Ramos (cell line): ENCODE measurements at regions not wholly inside any gene's neighbourhood (a gene's known extent, or its start where the extent isn't known, plus 50 kb on each side); places are given as distances from the start of the nearest gene placed in this dataset.
"Not testable (repeated sequence)": the region's sequence is repeated elsewhere in the genome, so short reads cannot be mapped to it uniquely, and the experiment has no call there.

ENCODE experiments used
- in situ Hi-C: fragments of 300-500 bp; cut with MboI; formaldehyde crosslinking; loops from one replicate; pipeline ENCODE4 v1.14.3; 2022; ENCODE audit warnings: low sequenced_read_pairs; ENCODE audit not compliant: unreplicated experiment

- in situ Hi-C loops = no loop called here
Observed at GRCh38 chr1:30185809-30186208, 537.6 kb downstream of the MATN1 start.

DNA sequence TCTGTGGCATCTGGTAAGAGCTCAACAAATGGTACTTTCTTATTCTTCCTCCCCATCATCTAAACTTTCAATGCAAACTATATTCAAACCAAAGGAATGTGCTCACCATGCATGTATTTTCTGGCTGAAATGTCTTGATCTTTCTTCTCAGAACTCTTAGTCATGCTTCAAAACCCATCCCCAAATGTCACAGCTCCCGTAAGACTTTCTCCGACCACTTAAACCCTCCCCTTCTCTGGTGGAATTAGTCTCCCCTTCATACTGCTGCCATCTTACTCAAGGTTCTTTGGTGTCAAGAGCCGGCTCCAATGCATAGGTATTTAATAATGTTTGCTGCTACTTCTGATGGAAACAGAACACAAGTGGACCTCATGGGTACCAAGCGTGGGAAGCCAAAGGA is 538.1 kb downstream of the MATN1 start:
- in situ Hi-C loops = no loop called here

DNA sequence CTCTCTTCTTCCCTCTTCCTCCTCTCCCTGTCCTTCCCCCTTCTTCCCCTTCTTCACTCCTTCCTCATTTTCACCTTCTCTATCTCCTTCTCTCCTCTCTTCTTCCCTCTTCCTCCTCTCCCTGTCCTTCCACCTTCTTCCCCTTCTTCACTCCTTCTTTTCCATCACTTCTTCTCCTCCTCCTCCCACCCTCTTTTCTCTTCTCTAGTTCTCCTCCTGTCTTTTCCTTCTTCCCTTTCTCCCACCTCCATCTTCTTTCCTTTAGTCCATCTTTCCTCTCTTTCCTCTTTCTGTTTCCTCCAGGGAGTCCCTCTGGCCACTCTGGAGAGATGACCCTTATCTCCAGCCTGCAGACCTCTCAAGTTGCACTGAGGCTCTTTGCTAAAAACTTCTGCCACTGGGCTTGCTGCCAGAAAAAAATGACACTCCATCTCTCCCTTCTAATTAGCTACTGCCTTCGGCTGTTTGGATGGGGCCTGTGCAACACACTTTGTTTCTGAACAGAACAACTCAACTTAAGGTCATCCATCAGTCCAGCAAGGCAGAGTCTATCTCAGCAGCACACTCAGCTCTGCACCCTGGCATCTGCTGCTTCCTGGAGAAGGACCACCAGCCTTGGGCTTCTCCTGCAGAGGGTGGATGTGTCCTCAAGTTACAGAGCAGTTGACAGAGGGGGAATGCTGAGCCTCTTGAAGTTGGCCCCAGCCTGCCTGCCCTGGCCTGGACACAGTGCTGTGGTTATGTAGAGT is 538.8 kb downstream of the MATN1 start:
- in situ Hi-C loops = no loop called here

DNA sequence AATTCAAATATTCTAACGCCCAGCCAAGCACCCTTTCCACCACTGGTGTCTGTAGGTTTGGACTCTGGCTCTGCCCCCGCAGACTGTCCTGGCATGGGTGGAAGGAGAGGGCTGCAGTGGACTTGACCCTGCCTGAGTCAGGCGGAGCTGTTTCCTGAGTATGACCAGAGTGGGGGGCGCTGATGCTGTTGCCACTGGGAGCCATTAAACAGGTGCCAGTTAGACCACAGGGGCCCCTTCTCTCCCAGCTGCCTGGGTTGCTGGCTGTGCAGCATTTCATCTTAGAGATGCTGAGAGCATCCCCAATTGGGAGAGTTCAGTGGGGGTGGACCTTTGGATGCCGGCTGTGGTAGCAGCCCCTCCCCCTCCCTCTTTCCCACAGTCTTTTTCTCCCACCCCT is 539.5 kb downstream of the MATN1 start:
- in situ Hi-C loops = no loop called here

- in situ Hi-C loops = no loop called here
Observed at GRCh38 chr1:30183006-30183405, 540.4 kb downstream of the MATN1 start.

GRCh38 chr1:30179942-30180543 is 543.3 kb downstream of the MATN1 start:
- in situ Hi-C loops = no loop called here

DNA sequence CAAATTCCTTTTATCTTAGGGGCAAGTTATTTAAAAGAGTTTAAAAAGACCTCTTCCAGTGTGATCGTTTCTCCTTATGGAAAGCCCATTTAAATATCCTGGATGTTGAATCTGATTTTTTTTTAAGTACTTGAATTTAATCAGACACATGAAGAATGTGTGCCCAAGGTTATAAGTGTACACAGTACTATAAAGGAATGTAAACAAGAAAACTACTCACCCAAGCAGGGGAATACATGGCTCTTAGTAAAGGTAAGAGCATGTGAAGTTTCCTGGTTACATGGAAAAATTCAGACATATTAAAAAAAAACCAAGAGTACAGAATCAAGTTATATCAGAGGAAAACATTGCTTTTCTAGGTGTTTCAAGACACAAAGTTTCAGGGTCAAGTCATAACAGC is 546.9 kb downstream of the MATN1 start:
- in situ Hi-C loops = no loop called here

- in situ Hi-C loops = no loop called here
Observed at GRCh38 chr1:30174499-30174898, 548.9 kb downstream of the MATN1 start.

DNA sequence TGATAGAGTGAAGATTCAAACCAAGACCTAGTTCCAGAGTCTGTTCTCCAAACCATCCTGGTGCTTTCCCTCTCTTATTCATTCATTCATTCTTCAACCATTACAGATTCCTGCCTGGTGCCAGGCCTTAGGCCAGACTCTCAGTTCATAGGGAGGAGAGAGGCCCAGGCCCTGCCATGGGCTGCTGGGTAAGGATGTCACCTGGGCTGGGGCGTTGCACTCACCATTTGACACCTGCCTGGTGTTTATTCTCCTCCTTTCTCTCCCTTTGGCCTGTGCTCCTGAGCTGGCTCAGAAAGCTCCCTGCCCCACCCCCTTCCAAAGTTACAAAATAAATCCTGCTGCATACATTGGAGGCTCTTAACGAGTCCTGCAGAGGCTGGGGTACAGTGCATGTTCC is 549.8 kb downstream of the MATN1 start:
- in situ Hi-C loops = no loop called here

GRCh38 chr1:30172757-30173156 is 550.6 kb downstream of the MATN1 start:
- in situ Hi-C loops = no loop called here

DNA sequence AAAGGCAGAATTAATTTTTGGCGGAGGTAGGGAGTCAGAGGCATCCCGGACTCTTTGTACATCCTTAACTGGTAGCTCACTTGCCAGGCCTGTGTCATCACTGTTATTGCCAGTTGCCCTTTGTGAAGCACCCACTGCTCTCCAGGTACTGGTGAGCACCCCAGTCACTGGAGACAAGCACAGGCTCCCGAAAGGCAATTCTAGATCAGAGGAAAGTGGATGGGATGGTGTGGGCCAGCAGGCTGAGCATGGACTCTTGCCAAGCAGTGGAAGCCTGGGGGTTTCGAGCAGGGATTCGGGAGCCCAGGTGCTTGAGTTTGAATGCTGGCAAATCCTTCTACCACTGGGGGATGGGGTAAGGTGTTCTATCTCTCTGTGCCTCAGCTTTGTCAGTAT is 551.1 kb downstream of the MATN1 start:
- in situ Hi-C loops = no loop called here

DNA sequence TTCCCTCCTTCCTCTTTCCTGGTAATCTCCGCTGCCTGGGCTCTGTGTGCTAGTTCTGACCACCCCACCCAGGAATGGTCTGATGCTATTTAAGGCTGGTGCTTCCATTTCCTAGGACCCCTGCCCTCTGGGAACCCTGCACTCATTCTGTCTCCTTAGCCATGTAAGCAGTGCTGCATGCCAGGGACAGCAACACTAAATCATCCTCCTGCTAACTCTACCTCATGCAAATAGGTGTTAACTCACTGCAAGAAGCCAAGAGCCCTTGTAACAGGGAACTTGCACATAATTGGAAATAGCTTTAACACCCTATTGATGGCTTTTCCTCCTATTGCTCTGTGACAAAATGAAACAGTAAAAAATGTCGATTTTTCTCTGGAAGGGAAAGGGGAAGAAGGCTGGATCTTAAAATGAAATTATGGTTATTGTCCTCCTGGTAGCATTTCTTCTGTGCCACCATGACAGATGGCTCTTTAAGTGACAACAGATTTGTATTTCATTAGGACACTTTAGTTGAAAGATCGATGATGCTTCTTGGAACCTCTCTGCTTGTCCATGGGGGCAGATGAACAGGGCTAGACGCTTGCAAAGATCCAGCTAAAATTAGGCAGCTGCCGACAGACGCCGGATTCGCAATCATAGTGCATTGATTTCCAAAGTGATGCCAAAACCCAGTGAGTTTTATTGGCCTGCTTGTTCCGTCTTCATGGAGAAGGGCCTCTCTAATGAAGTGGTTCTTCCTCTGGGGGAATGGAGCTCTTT is 551.7 kb downstream of the MATN1 start:
- in situ Hi-C loops = no loop called here

DNA sequence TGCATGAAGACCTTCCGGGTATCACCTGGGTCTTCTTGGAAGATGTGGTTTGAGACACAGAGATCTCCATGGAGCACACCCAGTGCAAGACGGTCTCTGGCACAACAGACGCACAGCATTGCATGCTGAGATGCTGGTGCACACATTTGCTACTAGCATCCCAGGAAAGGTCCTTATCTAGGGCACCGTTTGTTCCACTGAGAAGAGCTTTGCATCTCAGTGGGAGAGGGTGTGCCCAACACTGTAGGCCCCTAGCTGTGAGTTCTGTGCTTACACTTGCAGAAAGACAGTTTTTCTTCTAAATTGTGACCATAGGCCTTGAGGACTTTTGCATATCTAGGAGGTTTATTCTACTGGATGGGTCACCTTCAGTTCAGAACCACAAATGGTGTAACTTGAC is 554.1 kb downstream of the MATN1 start:
- in situ Hi-C loops = no loop called here

GRCh38 chr1:30166174-30166573 is 557.2 kb downstream of the MATN1 start:
- in situ Hi-C loops = no loop called here

- in situ Hi-C loops = no loop called here
Observed at GRCh38 chr1:30165116-30165515, 558.3 kb downstream of the MATN1 start.

DNA sequence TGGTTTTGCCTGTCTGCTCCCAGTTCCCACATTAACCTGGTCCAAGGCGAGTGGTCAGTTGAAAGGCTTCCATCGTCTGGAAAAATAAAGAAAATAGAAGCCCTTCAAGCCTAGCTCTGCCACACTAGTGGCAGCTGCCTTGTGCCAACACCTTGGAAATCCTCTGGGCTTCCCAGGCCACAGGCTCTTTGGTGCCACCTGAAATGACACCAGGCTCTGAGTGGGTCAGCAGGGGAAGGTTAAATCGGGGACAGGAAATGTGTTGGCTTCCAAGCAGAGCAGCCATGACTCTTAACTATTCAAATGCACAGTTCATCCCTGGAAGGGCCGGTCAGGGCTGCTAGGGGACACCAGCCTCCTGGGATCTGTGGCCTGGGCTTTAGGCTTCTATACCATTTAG is 558.7 kb downstream of the MATN1 start:
- in situ Hi-C loops = no loop called here

DNA sequence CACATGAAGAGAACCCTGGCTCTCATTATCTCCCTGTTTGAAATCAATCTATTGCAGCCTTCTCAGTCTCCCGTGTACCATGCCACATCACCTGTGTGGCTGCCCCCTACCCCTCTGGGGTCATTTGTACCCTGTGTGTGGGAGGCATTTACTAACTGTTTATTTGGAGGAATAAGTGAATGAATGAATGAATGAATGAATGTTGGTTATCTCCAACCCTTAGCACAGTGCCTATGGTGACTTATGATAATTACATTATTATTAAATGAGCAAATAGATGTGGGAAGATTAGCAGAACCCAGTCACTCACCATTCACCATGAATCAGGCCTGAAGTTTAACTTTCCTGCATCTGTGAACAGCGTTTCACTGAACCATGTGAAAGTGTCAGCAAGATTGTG is 560.8 kb downstream of the MATN1 start:
- in situ Hi-C loops = no loop called here

- in situ Hi-C loops = no loop called here
Observed at GRCh38 chr1:30161953-30162352, 561.4 kb downstream of the MATN1 start.

DNA sequence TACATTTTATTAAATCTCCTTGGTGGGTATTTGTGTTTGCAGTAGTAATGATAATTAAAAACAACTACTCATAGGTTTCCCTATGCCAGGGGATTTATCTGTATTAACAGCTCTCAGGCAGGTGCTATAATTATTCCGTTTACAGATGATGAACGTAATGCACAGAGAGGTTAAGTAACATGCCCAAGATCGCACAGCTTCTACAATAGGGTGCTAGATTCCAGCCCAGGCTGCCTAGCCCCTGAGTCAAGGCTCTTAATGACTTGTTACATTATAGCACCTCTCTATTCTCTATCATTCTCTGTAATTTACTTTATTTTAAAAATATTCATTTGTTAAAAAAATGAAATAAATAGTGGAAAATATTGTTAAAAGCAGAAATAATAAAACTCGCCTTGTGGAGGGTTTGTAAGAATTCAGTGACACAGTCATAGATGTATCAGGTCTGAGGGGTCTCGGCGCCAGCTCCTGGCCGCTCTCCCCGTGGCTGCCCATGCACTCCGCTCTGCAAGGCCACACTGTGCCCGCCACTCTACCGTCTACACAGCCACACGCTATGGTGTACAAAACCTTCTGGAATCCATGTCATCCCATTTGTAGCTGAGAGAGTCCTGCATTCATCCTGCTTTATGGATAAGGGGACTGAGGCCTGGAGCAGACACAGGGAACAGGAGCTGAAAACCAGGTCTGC is 562.2 kb downstream of the MATN1 start:
- in situ Hi-C loops = no loop called here

- in situ Hi-C loops = no loop called here
Observed at GRCh38 chr1:30159015-30159414, 564.4 kb downstream of the MATN1 start.

DNA sequence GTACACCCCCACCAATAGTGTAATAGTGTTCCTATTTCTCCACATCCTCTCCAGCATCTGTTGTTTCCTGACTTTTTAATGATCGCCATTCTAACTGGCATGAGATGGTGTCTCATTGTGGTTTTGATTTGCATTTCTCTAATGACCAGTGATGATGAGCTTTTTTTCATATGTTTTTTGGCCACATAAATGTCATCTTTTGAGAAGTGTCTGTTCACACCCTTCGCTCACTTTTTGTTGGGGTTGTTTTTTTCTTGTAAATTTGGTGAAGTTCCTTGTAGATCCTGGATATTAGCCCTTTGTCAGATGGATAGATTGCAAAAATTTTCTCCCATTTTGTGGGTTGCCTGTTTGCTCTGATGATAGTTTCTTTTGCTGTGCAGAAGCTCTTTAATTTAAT is 567.7 kb downstream of the MATN1 start:
- in situ Hi-C loops = not testable (repeated sequence)
